ENCODE measurements at regions not wholly inside any gene's neighbourhood (a gene's known extent, or its start where the extent isn't known, plus 50 kb on each side); places are given as distances from the start of the nearest gene placed in this dataset.

DNA sequence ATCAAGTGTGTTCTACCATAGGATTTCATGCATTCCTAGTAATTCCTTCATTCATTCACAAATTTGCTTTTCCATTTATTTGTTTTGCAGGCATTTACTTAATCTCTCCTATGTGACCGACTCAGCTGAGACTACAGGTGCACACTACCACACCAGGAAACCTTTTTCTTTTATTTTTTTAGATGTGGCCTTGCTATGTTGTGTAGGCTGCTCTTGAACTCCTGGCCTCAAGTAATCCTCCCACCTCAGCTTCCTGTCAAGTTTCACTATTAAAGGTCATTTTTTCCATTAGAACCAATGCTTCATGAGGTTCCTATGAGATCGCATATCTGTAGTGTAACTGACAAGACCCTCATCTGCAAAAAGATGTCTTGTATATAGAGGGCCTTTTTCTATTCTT is 1218.7 kb downstream of the VRK1 start:
- WGBS, 2 donors, result 74 to 79% methylated on average over 2 of the region's 2 CpGs
- Histone ChIP-seq H3K27ac (no peak overlapping the region), H3K9me3 (no peaks in the 10 kb centered on the region), H3K36me3 (no peaks in the 10 kb centered on the region), H3K27me3 (no peaks in the 10 kb centered on the region), H3K4me1 (no peaks in the 10 kb centered on the region), H3K4me3 (no peak overlapping the region)
- TF ChIP-seq EP300 (IDR thresholded peaks at IDR 0.05) (no peak), POLR2A (IDR thresholded peaks at IDR 0.05) (no peak)
- TF ChIP-seq, protein P1, sequence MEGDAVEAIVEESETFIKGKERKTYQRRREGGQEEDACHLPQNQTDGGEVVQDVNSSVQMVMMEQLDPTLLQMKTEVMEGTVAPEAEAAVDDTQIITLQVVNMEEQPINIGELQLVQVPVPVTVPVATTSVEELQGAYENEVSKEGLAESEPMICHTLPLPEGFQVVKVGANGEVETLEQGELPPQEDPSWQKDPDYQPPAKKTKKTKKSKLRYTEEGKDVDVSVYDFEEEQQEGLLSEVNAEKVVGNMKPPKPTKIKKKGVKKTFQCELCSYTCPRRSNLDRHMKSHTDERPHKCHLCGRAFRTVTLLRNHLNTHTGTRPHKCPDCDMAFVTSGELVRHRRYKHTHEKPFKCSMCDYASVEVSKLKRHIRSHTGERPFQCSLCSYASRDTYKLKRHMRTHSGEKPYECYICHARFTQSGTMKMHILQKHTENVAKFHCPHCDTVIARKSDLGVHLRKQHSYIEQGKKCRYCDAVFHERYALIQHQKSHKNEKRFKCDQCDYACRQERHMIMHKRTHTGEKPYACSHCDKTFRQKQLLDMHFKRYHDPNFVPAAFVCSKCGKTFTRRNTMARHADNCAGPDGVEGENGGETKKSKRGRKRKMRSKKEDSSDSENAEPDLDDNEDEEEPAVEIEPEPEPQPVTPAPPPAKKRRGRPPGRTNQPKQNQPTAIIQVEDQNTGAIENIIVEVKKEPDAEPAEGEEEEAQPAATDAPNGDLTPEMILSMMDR (IDR thresholded peaks at IDR 0.05), result no peak
- no peak for DNase-seq (ENCODE audit: low spot score in 2 of 2)

DNA sequence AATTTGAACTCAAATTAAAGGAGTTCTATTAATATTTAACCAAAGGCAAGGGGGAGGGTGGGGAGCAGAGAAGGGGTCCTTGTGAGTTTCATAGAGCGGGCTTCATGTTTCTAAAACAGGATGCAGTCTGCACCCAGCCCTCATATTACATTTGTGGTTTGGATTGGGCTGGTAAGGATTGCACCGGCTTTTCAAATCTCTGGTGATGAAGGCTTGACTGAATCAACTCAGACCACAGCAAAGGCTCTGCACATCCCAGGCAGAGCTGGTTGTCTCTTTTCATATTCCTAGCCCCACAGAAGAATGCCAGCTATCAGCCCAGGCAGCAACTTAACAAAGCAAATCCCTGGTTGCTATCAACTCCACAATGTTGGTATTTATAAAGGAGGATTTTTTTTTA is 1221.4 kb downstream of the VRK1 start:
- no peak overlapping the region for H3K27ac ChIP-seq
- 89 to 92% methylated on average over 2 of the region's 2 CpGs for WGBS, 2 donors
- H3K36me3 ChIP-seq, result no peaks in the 10 kb centered on the region
- no peaks in the 10 kb centered on the region for H3K4me1 ChIP-seq
- no peak for DNase-seq (ENCODE audit: low spot score in 2 of 2)
- no peaks in the 10 kb centered on the region for H3K27me3 ChIP-seq
- no peaks in the 10 kb centered on the region for H3K9me3 ChIP-seq
- TF ChIP-seq POLR2A (IDR thresholded peaks at IDR 0.05) (no peak), EP300 (IDR thresholded peaks at IDR 0.05) (no peak)
- TF ChIP-seq, protein P1 (IDR thresholded peaks at IDR 0.05), result no peak
- no peak overlapping the region for H3K4me3 ChIP-seq

DNA sequence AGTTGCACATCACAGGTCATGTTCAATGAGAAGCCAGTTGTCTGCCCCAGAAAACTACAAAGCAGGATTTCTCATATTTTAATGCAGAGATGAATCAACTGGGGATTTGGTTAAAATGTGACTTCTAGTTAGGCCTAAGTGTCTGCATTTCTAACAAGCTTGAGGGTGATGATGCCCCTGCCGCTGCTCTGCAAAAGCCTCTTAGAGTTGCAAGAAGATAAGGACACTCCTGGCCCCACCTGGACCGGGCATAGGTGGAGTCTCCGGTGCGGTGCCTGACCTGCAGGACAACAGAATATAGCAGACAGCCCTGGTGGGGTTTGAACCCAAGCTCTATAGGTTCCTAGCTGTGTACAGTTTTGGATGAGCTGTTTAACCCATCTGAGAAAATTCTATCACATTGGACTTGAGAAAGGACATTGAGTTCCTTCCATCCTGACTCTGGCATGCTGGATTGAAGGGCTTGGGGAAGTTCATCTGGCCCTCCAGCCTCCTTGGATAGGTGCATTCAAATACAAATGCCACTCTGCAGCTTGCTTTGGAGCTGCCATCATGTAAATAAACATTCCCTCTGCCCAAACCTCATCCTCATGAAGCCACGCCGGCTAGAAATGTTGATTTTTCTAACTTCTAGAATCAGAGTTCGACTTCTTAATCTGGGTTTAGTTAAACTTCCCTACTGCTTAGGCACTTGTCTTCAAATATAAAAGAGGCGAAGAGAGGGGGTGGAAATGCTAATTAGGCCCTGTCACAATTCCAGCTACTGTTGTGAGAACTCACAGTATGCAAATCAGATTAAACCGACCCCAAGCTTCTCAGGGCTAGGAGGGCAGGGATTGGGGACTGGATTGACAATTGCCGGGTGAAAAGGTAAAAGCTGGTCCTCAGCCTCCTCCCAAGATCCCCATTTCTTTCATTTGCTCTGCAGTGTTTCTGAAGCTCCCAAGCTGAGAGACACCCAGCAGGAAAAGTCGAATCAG is 1225.6 kb downstream of the VRK1 start:
- WGBS, 2 donors, result 49 to 53% methylated on average over 11 of the region's 11 CpGs
- Histone ChIP-seq H3K27ac (no peak overlapping the region), H3K4me3 (no peak overlapping the region), H3K36me3 (no peaks in the 10 kb centered on the region), H3K4me1 (no peaks in the 10 kb centered on the region), H3K9me3 (no peaks in the 10 kb centered on the region), H3K27me3 (no peaks in the 10 kb centered on the region)
- no peak for DNase-seq (ENCODE audit: low spot score in 2 of 2)
- TF ChIP-seq, protein P1 (IDR thresholded peaks at IDR 0.05), result no peak
- TF ChIP-seq EP300 (IDR thresholded peaks at IDR 0.05) (no peak), POLR2A (IDR thresholded peaks at IDR 0.05) (no peak)

DNA sequence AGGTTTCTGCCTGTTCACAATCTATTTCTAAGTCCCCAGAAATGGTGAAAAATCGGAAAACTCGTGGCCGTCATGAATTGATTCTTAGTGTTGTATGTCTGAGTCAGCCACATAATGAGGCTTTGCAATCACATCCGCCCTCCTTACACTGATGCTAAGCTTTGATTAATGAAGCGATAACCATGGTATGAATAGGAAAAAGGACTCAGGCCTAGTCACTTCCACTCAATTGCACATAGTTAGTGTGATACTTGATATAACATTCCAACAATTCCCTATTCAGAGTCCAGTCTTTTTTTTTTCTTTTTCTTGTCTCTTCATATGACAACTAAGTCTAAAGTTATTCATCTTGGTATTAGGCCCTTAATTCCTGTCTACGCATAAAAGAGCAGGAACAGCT is 1231.0 kb downstream of the VRK1 start:
- H3K4me1 ChIP-seq, result no peaks in the 10 kb centered on the region
- H3K36me3 ChIP-seq, result no peaks in the 10 kb centered on the region
- DNase-seq (ENCODE audit: low spot score in 2 of 2), result no peak
- no peaks in the 10 kb centered on the region for H3K27me3 ChIP-seq
- H3K27ac ChIP-seq, result no peak overlapping the region
- H3K4me3 ChIP-seq, result no peak overlapping the region
- TF ChIP-seq EP300 (IDR thresholded peaks at IDR 0.05) (no peak), POLR2A (IDR thresholded peaks at IDR 0.05) (no peak)
- TF ChIP-seq, protein P1 (IDR thresholded peaks at IDR 0.05), result no peak
- H3K9me3 ChIP-seq, result peaks cover 0 to 11% (median 0%) of the 10 kb centered on the region in 4 donors
- 83 to 90% methylated on average over 6 of the region's 6 CpGs for WGBS, 2 donors

DNA sequence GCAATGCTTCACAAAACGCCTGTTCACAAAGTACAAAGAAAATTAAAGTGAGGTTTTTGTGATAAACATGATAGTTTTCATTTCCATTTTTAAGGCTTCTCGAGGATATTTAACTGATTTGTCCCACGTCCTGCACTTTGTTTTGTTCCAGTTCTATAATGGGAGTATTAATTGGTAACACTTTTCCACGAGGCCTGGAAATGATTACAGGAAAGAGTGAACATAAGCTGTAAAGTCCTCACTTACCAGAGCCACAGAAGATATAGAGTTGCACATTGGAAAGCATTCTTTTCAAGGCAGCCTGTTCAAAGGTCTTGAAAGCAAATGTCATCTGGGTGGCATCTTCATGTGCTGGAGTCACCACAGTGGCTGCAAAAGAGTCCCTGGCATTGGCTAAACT is 1236.6 kb downstream of the BCL11B start:
- no peaks in the 10 kb centered on the region for H3K27me3 ChIP-seq
- peaks cover 0 to 11% (median 0%) of the 10 kb centered on the region in 4 donors for H3K9me3 ChIP-seq
- DNase-seq (ENCODE audit: low spot score in 2 of 2), result no peak
- TF ChIP-seq, protein P1 (IDR thresholded peaks at IDR 0.05), result no peak
- TF ChIP-seq POLR2A (IDR thresholded peaks at IDR 0.05) (no peak), EP300 (IDR thresholded peaks at IDR 0.05) (no peak)
- H3K4me1 ChIP-seq, result no peaks in the 10 kb centered on the region
- no peak overlapping the region for H3K4me3 ChIP-seq
- H3K36me3 ChIP-seq, result no peaks in the 10 kb centered on the region
- WGBS, 2 donors, result 50 to 57% methylated on average over 4 of the region's 4 CpGs
- H3K27ac ChIP-seq, result no peak overlapping the region
